HepG2 (cell line): ENCODE measurements at regions not wholly inside any gene's neighbourhood (a gene's known extent, or its start where the extent isn't known, plus 50 kb on each side); places are given as distances from the start of the nearest gene placed in this dataset.

Experiments used
- ATAC-seq: fragments of 200-7000 bp; cut with Tn5 transposase; 3 replicates; pipeline ENCODE4 v1.9.1; 2020; ENCODE audit warnings: mild to moderate bottlenecking, moderate library complexity
- BruUV-seq: library from RNA; stranded (reverse); fragments of 400-500 nt; replicated peaks from 2 replicates; lab custom pipeline; 2021; lab: Mats Ljungman, UMichigan
- CTCF ChIA-PET: fragments of 300-600 bp; formaldehyde crosslinking; extraction: SDS; loops from one replicate; lab custom pipeline; 2021; ENCODE audit warnings: low total read pairs, inconsistent platforms, low intra/inter-chr PET ratio; lab: Yijun Ruan, JAX
- POLR2A ChIA-PET: fragments of 350-600 bp; sonication (Branson Sonifier 250); formaldehyde crosslinking; loops from one replicate; lab custom pipeline; 2020; ENCODE audit warnings: antibody characterized with exemption, inconsistent platforms; lab: Yijun Ruan, JAX
- DNase-seq: peaks from one replicate; pipeline ENCODE4 v3.0.0-alpha.2; 2015; ENCODE audit warnings: low spot score
- FAIRE-seq: peaks from 3 replicates; lab custom pipeline; 2011; peaks lifted over from hg19 to GRCh38; lab: Jason Lieb, UNC
- H2AFZ ChIP-seq: one replicate; pipeline ENCODE4 v1.6.1; 2011; ENCODE audit warnings: low read length, inconsistent platforms
- H3K27ac ChIP-seq: fragments of 300-600 bp; 3 replicates; pipeline ENCODE4 v1.8.0; 2011; ENCODE audit warnings: mixed run types, mild to moderate bottlenecking, mixed read lengths, low read length, inconsistent platforms; ENCODE audit not compliant: insufficient read depth; ENCODE audit errors: extremely low read length
- H3K27me3 ChIP-seq, 2 experiments: fragments of 200-600 bp in 1 of 2; 2 replicates in 1 of 2; 3 replicates in 1 of 2; pipeline versions ENCODE4 v1.6.0 to v1.8.0; 2011; ENCODE audit warnings: low read length in 2 of 2, mild to moderate bottlenecking in 2 of 2, moderate library complexity in 2 of 2, inconsistent platforms in 1 of 2; ENCODE audit not compliant: insufficient read depth in 2 of 2, control insufficient read depth in 1 of 2
- H3K36me3 ChIP-seq, 2 experiments: fragments of 200-600 bp in 1 of 2; replicated peaks in 1 of 2; 2 replicates in 1 of 2; 3 replicates in 1 of 2; pipeline versions ENCODE4 v1.5.1 to v1.8.0; 2011; ENCODE audit warnings: low read length in 2 of 2, inconsistent platforms in 1 of 2; ENCODE audit not compliant: insufficient read depth in 2 of 2, control insufficient read depth in 1 of 2
- H3K4me1 ChIP-seq: 2 replicates; pipeline ENCODE4 v1.5.1; 2012; ENCODE audit warnings: low read length, inconsistent platforms; ENCODE audit not compliant: insufficient read depth
- H3K4me2 ChIP-seq: 2 replicates; pipeline ENCODE4 v1.6.0; 2011; ENCODE audit warnings: low read depth, low read length, inconsistent platforms
- H3K4me3 ChIP-seq, 3 experiments: fragments of 200-600 bp in 1 of 3; sonication (generic), shearing (Covaris generic) in 1 of 3; replicated peaks in 1 of 3; 2 replicates each; pipeline ENCODE4 v1.5.1; 2011 to 2016; ENCODE audit warnings: low read length in 3 of 3, inconsistent platforms in 2 of 3, low read depth in 2 of 3, mild to moderate bottlenecking in 2 of 3, control low read depth in 1 of 3, mixed read lengths in 1 of 3; ENCODE audit not compliant: insufficient read depth in 1 of 3
- H3K79me2 ChIP-seq: one replicate; pipeline ENCODE4 v1.6.1; 2011; ENCODE audit warnings: low read length, inconsistent platforms; ENCODE audit not compliant: insufficient read depth
- H3K9ac ChIP-seq: 2 replicates; pipeline ENCODE4 v1.6.0; 2011; ENCODE audit warnings: mild to moderate bottlenecking, low read depth, low read length, inconsistent platforms; ENCODE audit not compliant: insufficient read depth
- H3K9me3 ChIP-seq: 2 replicates; pipeline ENCODE4 v1.5.1; 2012; ENCODE audit warnings: mild to moderate bottlenecking, low read length
- H4K20me1 ChIP-seq: 2 replicates; pipeline ENCODE4 v1.6.0; 2011; ENCODE audit warnings: inconsistent platforms, mild to moderate bottlenecking, low read length, moderate library complexity; ENCODE audit not compliant: insufficient read depth
- CEBPB ChIP-seq: IDR thresholded peaks from 2 replicates; pipeline ENCODE4 v1.6.1; 2011; ENCODE audit warnings: low read depth, low read length, improper control_type of control experiment, borderline replicate concordance
- FOXA3 ChIP-seq: IDR thresholded peaks from 2 replicates; pipeline ENCODE4 v1.6.1; 2016; ENCODE audit warnings: missing genetic modification reagents, missing compliant biosample characterization
- HMG20B ChIP-seq: conservative IDR thresholded peaks from 2 replicates; pipeline ENCODE4 v1.6.1; 2016; ENCODE audit warnings: missing genetic modification reagents, missing compliant biosample characterization
- YEATS4 ChIP-seq: sonication (generic); formaldehyde crosslinking; IDR thresholded peaks from 2 replicates; pipeline ENCODE4 v1.4.0; 2020; ENCODE audit warnings: missing genetic modification reagents, borderline replicate concordance
- ZNF432 ChIP-seq: sonication (generic); formaldehyde crosslinking; IDR thresholded peaks from 2 replicates; pipeline ENCODE4 v1.5.0; 2020; ENCODE audit warnings: missing genetic modification reagents, mild to moderate bottlenecking, borderline replicate concordance
- ZNF562 ChIP-seq: sonication (generic); formaldehyde crosslinking; IDR thresholded peaks from 2 replicates; pipeline ENCODE4 v1.8.0; 2022; ENCODE audit warnings: missing genetic modification reagents, borderline replicate concordance
- WGBS: methylation state at CpG from one replicate; pipeline ENCODE4 v1.1.6; 2017; ENCODE audit warnings: low lambda C conversion rate; 5-methylcytosine and 5-hydroxymethylcytosine counted together
- in situ Hi-C: cut with HindIII; loops from 2 replicates; pipeline ENCODE4 v1.10.0; 2017; ENCODE audit warnings: low pct_unique_long_range_greater_than_20kb; ENCODE audit not compliant: extremely low pct_ligation_motif_present
- intact Hi-C: fragments of 100-400 bp; cut with micrococcal nuclease; formaldehyde crosslinking; loops from one replicate; pipeline ENCODE4 v1.10.0; 2022; ENCODE audit not compliant: unreplicated experiment
- TF ChIP-seq, protein P1 (sequence below): IDR thresholded peaks from 2 replicates; pipeline ENCODE4 v1.6.1; 2016

GRCh38 chr20:51163996-51164600 lies 141.2 kb upstream of the KCNG1 start:
- H3K79me2 ChIP-seq: no peaks in the 10 kb centered on the region
- ATAC-seq: no peak
- no peaks in the 10 kb centered on the region for H3K9me3 ChIP-seq
- CTCF ChIA-PET: no interaction called here
- in situ Hi-C loops: no loop called here
- 53% methylated on average over 13 of the region's 13 CpGs for WGBS
- POLR2A ChIA-PET: no interaction called here
- no peak overlapping the region for H3K4me2 ChIP-seq
- no peak for FAIRE-seq
- no TSS peak for BruUV-seq
- peaks cover 0 to 41% of the 10 kb centered on the region in 2 experiments; a peak in 2 of 5 replicates for H3K27me3 ChIP-seq
- TF ChIP-seq ZNF562 (CRISPR knock-in tag) (no peak), CEBPB (peak; percentile 43; the same call in 1 of the 2 replicates)
- TF ChIP-seq, all 625 proteins: peak for 1
- Histone ChIP-seq H3K9ac (no peak overlapping the region), H2AFZ (no peak overlapping the region), H3K4me1 (no peaks in the 10 kb centered on the region), H3K4me3 (no peak overlapping the region), H3K36me3 (no peaks in the 10 kb centered on the region), H4K20me1 (no peaks in the 10 kb centered on the region), H3K27ac (no peak overlapping the region)
- intact Hi-C loops: no loop called here
- DNase-seq: no peak

DNA sequence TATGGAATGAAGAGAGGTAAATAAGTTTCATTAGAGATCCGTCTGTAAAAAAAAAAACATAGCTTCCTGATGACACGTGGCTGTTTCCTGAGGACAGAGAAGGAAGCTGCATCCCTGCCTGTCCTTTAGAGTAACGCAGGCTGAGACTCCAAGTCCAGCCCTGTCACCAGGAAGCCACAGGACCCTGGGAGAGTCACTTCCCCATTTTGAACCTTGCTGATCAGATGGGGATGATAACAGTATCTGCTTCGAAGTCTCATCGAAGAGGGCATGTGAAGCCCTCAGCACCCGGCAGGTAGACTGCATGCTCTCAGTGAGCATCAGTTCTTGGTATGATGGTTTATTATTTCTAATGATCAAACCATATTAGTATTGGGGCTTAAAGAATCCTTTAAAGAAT lies 139.1 kb upstream of the KCNG1 start:
- Histone ChIP-seq H2AFZ (no peak overlapping the region), H3K4me2 (no peak overlapping the region), H3K9me3 (no peaks in the 10 kb centered on the region), H3K9ac (no peak overlapping the region)
- no peak for DNase-seq
- POLR2A ChIA-PET: no interaction called here
- 24% methylated on average over 6 of the region's 6 CpGs for WGBS
- no TSS peak for BruUV-seq
- no peak for TF ChIP-seq YEATS4 (CRISPR knock-in tag)
- no peak for TF ChIP-seq HMG20B (CRISPR knock-in tag)
- TF ChIP-seq, protein P1, sequence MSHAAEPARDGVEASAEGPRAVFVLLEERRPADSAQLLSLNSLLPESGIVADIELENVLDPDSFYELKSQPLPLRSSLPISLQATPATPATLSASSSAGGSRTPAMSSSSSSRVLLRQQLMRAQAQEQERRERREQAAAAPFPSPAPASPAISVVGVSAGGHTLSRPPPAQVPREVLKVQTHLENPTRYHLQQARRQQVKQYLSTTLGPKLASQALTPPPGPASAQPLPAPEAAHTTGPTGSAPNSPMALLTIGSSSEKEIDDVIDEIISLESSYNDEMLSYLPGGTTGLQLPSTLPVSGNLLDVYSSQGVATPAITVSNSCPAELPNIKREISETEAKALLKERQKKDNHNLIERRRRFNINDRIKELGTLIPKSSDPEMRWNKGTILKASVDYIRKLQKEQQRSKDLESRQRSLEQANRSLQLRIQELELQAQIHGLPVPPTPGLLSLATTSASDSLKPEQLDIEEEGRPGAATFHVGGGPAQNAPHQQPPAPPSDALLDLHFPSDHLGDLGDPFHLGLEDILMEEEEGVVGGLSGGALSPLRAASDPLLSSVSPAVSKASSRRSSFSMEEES (CRISPR knock-in tag): no peak
- no peak for TF ChIP-seq ZNF432 (CRISPR knock-in tag)
- TF ChIP-seq FOXA3 (CRISPR knock-in tag): no peak
- TF ChIP-seq, all 625 proteins: peak for 0
- in situ Hi-C loops: no loop called here
- no peaks in the 10 kb centered on the region for H3K36me3 ChIP-seq
- H3K27ac ChIP-seq: no peak overlapping the region
- H3K4me3 ChIP-seq: no peak overlapping the region
- H3K4me1 ChIP-seq: no peaks in the 10 kb centered on the region
- no peaks in the 10 kb centered on the region for H3K79me2 ChIP-seq
- FAIRE-seq (no peak), ATAC-seq (no peak)
- no peaks in the 10 kb centered on the region for H4K20me1 ChIP-seq
- CTCF ChIA-PET: no interaction called here
- intact Hi-C loops: no loop called here
- peaks cover 0 to 53% of the 10 kb centered on the region in 2 experiments; a peak in 3 of 5 replicates for H3K27me3 ChIP-seq
